ENCODE measurements at regions not wholly inside any gene's neighbourhood (a gene's known extent, or its start where the extent isn't known, plus 50 kb on each side); places are given as distances from the start of the nearest gene placed in this dataset.

GRCh38 chr7:35482231-35482630, 212.7 kb downstream of the HERPUD2 start:
- BruUV-seq (replicated peaks) = no TSS peak
- no peak overlapping the region for H3K4me2 ChIP-seq (ENCODE audit: low read depth, low read length)

More at GRCh38 chr7:35482231-35482630, 212.7 kb downstream of the HERPUD2 start:
- in situ Hi-C loops (cut with MboI; ENCODE audit: low sequenced_read_pairs) = no loop called here
- Histone ChIP-seq H3K9me3 (ENCODE audit: control insufficient read depth, insufficient read depth, low read length) (no peaks in the 10 kb centered on the region), H4K8ac (ENCODE audit: low read depth in 2 of 2, low read length in 2 of 2) (no peak overlapping the region), H3K27ac (ENCODE audit: insufficient read depth, low read length) (no peak overlapping the region), H3K4ac (ENCODE audit: low read depth, low read length) (no peak overlapping the region), H4K91ac (ENCODE audit: insufficient read depth, low read depth, low read length) (no peak overlapping the region), H3K18ac (ENCODE audit: low read depth, low read length) (no peak overlapping the region), H2BK5ac (ENCODE audit: low read depth, low read length, poor library complexity, severe bottlenecking) (no peak overlapping the region), H3K27me3 (ENCODE audit: control insufficient read depth, insufficient read depth, low read length) (no peaks in the 10 kb centered on the region; the same call in 1 of the 2 replicates), H3K9ac (ENCODE audit: low read depth, low read length) (no peak overlapping the region), H2AK9ac (replicated peaks; ENCODE audit: low read depth, low read length, poor library complexity) (no peak overlapping the region), H4K20me1 (ENCODE audit: insufficient read depth, low read length) (no peaks in the 10 kb centered on the region), H2AFZ (replicated peaks; ENCODE audit: low read length, poor library complexity) (no peak overlapping the region), H2BK120ac (ENCODE audit: low read depth, low read length) (no peak overlapping the region), H3K79me1 (ENCODE audit: low read depth in 1 of 2, low read length in 2 of 2) (no peaks in the 10 kb centered on the region), H3K23ac (ENCODE audit: low read depth, low read length) (no peak overlapping the region), H4K5ac (ENCODE audit: low read depth, low read length) (no peak overlapping the region), H3K4me1 (ENCODE audit: control insufficient read depth, insufficient read depth, low read length) (no peaks in the 10 kb centered on the region), H2AK5ac (ENCODE audit: low read depth, low read length) (no peak overlapping the region), H3K9me1 (ENCODE audit: insufficient read depth, low read length) (no peaks in the 10 kb centered on the region), H3K56ac (ENCODE audit: extremely low read depth, insufficient read depth, low read length) (no peak overlapping the region), H2BK15ac (ENCODE audit: low read depth, low read length) (no peak overlapping the region), H2BK20ac (ENCODE audit: low read depth, low read length) (no peak overlapping the region), H3K14ac (replicated peaks; ENCODE audit: low read depth, low read length) (no peak overlapping the region), H3K4me3 (ENCODE audit: insufficient read depth, low read depth, low read length) (no peak overlapping the region), H3K36me3 (ENCODE audit: control insufficient read depth, insufficient read depth, low read length) (no peaks in the 10 kb centered on the region)
- no CpG with 5 or more reads among the region's 5 CpGs for WGBS, 2 experiments (ENCODE audit: extremely low coverage in 2 of 2, insufficient read length in 1 of 2)
- ATAC-seq (ENCODE audit: low read depth) = no peak
- intact Hi-C loops (cut with micrococcal nuclease) = no loop called here
- POLR2A ChIA-PET (ENCODE audit: unreplicated experiment) = no interaction called here
- DNase-seq = no peak
- CTCF ChIA-PET = no interaction called here
- dilution Hi-C loops (cut with HindIII; ENCODE audit: low sequenced_read_pairs, unreplicated experiment) = no loop called here
- TF ChIP-seq BHLHE40 (IDR thresholded peaks at IDR 0.05; ENCODE audit: low read depth, low read length) = no peak
- TF ChIP-seq USF2 (IDR thresholded peaks at IDR 0.05; ENCODE audit: low read depth, low read length) = no peak
- no peak for TF ChIP-seq CTCF (conservative IDR thresholded peaks at IDR 0.05; ENCODE audit: low read depth, low read length)
- TF ChIP-seq MAZ (IDR thresholded peaks at IDR 0.05; ENCODE audit: borderline replicate concordance, low read depth, low read length) = no peak
- TF ChIP-seq RFX5 (IDR thresholded peaks at IDR 0.05; ENCODE audit: low read depth, low read length) = no peak
- no peak for TF ChIP-seq SMC3 (IDR thresholded peaks at IDR 0.05; ENCODE audit: low read depth, low read length)
- TF ChIP-seq RAD21 (IDR thresholded peaks at IDR 0.05; ENCODE audit: low read length) = no peak
- TF ChIP-seq RCOR1 (IDR thresholded peaks at IDR 0.05; ENCODE audit: insufficient replicate concordance, low read length) = no peak
- no peak for TF ChIP-seq MXI1 (IDR thresholded peaks at IDR 0.05; ENCODE audit: borderline replicate concordance, low read depth, low read length)
- TF ChIP-seq ELK1 (IDR thresholded peaks at IDR 0.05; ENCODE audit: borderline replicate concordance, low read depth, low read length) = no peak

Measured in IMR-90 (cell line).